ENCODE measurements at regions not wholly inside any gene's neighbourhood (a gene's known extent, or its start where the extent isn't known, plus 50 kb on each side); places are given as distances from the start of the nearest gene placed in this dataset.

DNA sequence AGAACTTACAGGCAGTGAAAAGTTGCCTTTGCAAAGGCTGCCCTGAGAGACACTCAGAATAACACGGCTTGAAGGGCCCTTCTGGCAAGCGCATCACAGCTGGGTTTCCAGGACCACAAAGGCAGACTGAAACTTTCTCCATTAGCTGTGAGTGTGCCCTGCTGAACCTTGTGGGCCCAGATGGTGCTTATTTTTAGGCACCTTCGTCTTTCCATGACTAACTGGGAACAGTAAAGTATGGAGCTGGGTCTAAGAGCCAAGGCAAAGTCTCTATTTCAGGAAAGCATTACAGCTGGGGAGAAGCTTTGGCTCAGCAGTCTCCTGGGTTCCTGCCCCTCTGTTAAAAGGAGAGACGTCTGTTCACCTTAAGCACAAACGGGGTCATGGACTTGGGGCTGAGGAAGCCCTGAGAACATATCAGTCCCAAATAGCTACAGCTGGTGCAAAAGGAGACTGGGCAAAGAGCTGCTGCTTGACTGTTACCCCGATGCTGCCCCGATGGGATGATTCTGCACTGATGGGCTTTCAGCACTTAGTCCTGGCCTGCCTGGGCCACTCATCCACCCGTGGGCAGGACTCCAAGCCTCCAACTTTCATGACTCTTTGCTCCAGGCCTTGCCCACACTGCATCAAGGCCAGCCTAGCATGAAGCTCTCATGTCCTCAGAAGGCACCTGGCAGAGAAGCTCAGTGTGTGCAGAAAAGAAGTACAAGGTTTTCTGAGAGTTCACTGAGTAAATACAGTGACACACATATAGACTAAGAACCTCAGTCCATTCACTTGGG is 248.3 kb downstream of the PHLDA1 start:
- no peak for ATAC-seq (replicated peaks in 6 of 8)

GRCh38 chr12:75782069-75782581 is 249.5 kb downstream of the PHLDA1 start:
- H3K4me3 ChIP-seq: no peak overlapping the region
- in situ Hi-C loops (cut with MboI; ENCODE audit: low pct_unique_long_range_greater_than_20kb in 2 of 9, low sequenced_read_pairs in 9 of 9, unreplicated experiment in 9 of 9): no loop called here
- ATAC-seq (replicated peaks in 6 of 8): no peak
- H3K4me1 ChIP-seq (replicated peaks in 1 of 2): no peaks in the 10 kb centered on the region
- WGBS, 10 experiments: 78 to 100% (median 92%) methylated on average over 2 to 4 of the region's 4 CpGs; no CpG with 5 or more reads in 3 of the 10 experiments
- no peak overlapping the region for H3K27ac ChIP-seq

More for the DNA sequence above, 248.3 kb downstream of the PHLDA1 start:
- H3K27ac ChIP-seq: no peak overlapping the region
- in situ Hi-C loops (cut with MboI; ENCODE audit: low pct_unique_long_range_greater_than_20kb in 2 of 9, low sequenced_read_pairs in 9 of 9, unreplicated experiment in 9 of 9): no loop called here
- H3K4me1 ChIP-seq (replicated peaks in 1 of 2): no peaks in the 10 kb centered on the region
- 0 to 100% (median 83%) methylated on average over 1 to 6 of the region's 8 CpGs; no CpG with 5 or more reads in 3 of the 10 experiments for WGBS, 10 experiments
- no peak overlapping the region for H3K4me3 ChIP-seq

GRCh38 chr12:75781532-75782046 is 250.0 kb downstream of the PHLDA1 start:
- Histone ChIP-seq H3K4me1 (replicated peaks in 1 of 2) (peaks cover 0 to 2% of the 10 kb centered on the region in 2 donors), H3K27ac (no peak overlapping the region), H3K4me3 (no peak overlapping the region)
- peak in 2 of 8 experiments; percentile 87 to 92 for ATAC-seq (replicated peaks in 6 of 8)
- WGBS, 10 experiments: 0 to 100% (median 91%) methylated on average over 2 of the region's 2 CpGs; no CpG with 5 or more reads in 1 of the 10 experiments
- in situ Hi-C loops (cut with MboI; ENCODE audit: low pct_unique_long_range_greater_than_20kb in 2 of 9, low sequenced_read_pairs in 9 of 9, unreplicated experiment in 9 of 9): no loop called here

GRCh38 chr12:75779891-75780496 is 251.6 kb downstream of the PHLDA1 start:
- ATAC-seq (replicated peaks in 6 of 8): no peak
- H3K4me1 ChIP-seq (replicated peaks in 1 of 2): peaks cover 0 to 3% of the 10 kb centered on the region in 2 donors
- H3K27ac ChIP-seq: no peak overlapping the region
- no peak overlapping the region for H3K4me3 ChIP-seq
- in situ Hi-C loops (cut with MboI; ENCODE audit: low pct_unique_long_range_greater_than_20kb in 2 of 9, low sequenced_read_pairs in 9 of 9, unreplicated experiment in 9 of 9): no loop called here
- WGBS, 10 experiments: 69 to 94% (median 82%) methylated on average over 1 to 5 of the region's 5 CpGs

- H3K4me3 ChIP-seq: no peak overlapping the region
- in situ Hi-C loops (cut with MboI; ENCODE audit: low pct_unique_long_range_greater_than_20kb in 2 of 9, low sequenced_read_pairs in 9 of 9, unreplicated experiment in 9 of 9): no loop called here
- 44 to 100% (median 81%) methylated on average over 1 to 2 of the region's 2 CpGs for WGBS, 10 experiments
- ATAC-seq (replicated peaks in 6 of 8): peak in 3 of 8 experiments; percentile 29 to 53 (median 46)
- H3K4me1 ChIP-seq (replicated peaks in 1 of 2): peaks cover 0 to 12% of the 10 kb centered on the region in 2 donors
- no peak overlapping the region for H3K27ac ChIP-seq
Measured at GRCh38 chr12:75774261-75775052, 257.1 kb downstream of the PHLDA1 start.

GRCh38 chr12:75773377-75773776 is 258.2 kb downstream of the PHLDA1 start:
- no peak overlapping the region for H3K4me3 ChIP-seq
- H3K4me1 ChIP-seq (replicated peaks in 1 of 2): peaks cover 0 to 12% of the 10 kb centered on the region in 2 donors
- in situ Hi-C loops (cut with MboI; ENCODE audit: low pct_unique_long_range_greater_than_20kb in 2 of 9, low sequenced_read_pairs in 9 of 9, unreplicated experiment in 9 of 9): no loop called here
- ATAC-seq (replicated peaks in 6 of 8): no peak
- WGBS, 10 experiments: 64 to 100% (median 93%) methylated on average over 1 to 6 of the region's 6 CpGs; no CpG with 5 or more reads in 2 of the 10 experiments
- no peak overlapping the region for H3K27ac ChIP-seq

- ATAC-seq (replicated peaks in 6 of 8): no peak
- H3K4me1 ChIP-seq (replicated peaks in 1 of 2): peaks cover 1 to 12% of the 10 kb centered on the region in 2 donors
- no peak overlapping the region for H3K27ac ChIP-seq
- H3K4me3 ChIP-seq: no peak overlapping the region
- in situ Hi-C loops (cut with MboI; ENCODE audit: low pct_unique_long_range_greater_than_20kb in 2 of 9, low sequenced_read_pairs in 9 of 9, unreplicated experiment in 9 of 9): no loop called here
- 60 to 100% (median 94%) methylated on average over 1 to 2 of the region's 2 CpGs; no CpG with 5 or more reads in 2 of the 10 experiments for WGBS, 10 experiments
Measured at GRCh38 chr12:75771023-75771422, 259.6 kb upstream of the KRR1 start.

GRCh38 chr12:75767957-75768356 is 256.5 kb upstream of the KRR1 start:
- Histone ChIP-seq H3K4me1 (replicated peaks in 1 of 2) (peaks cover 13 to 18% of the 10 kb centered on the region in 2 donors), H3K4me3 (no peak overlapping the region), H3K27ac (no peak overlapping the region)
- ATAC-seq (replicated peaks in 6 of 8): no peak
- 17 to 100% (median 46%) methylated on average over 1 to 2 of the region's 2 CpGs; no CpG with 5 or more reads in 2 of the 10 experiments for WGBS, 10 experiments
- in situ Hi-C loops (cut with MboI; ENCODE audit: low pct_unique_long_range_greater_than_20kb in 2 of 9, low sequenced_read_pairs in 9 of 9, unreplicated experiment in 9 of 9): no loop called here

- no peak overlapping the region for H3K4me3 ChIP-seq
- in situ Hi-C loops (cut with MboI; ENCODE audit: low pct_unique_long_range_greater_than_20kb in 2 of 9, low sequenced_read_pairs in 9 of 9, unreplicated experiment in 9 of 9): no loop called here
- H3K27ac ChIP-seq: no peak overlapping the region
- peak in 1 of 8 experiments; percentile 20 for ATAC-seq (replicated peaks in 6 of 8)
- peaks cover 13 to 18% of the 10 kb centered on the region in 2 donors for H3K4me1 ChIP-seq (replicated peaks in 1 of 2)
- WGBS, 10 experiments: 60 to 100% (median 90%) methylated on average over 1 to 3 of the region's 3 CpGs; no CpG with 5 or more reads in 1 of the 10 experiments
Measured at GRCh38 chr12:75766263-75767160, 255.1 kb upstream of the KRR1 start.

GRCh38 chr12:75765170-75766059 is 254.0 kb upstream of the KRR1 start:
- no peak for ATAC-seq (replicated peaks in 6 of 8)
- peaks cover 13 to 27% of the 10 kb centered on the region in 2 donors for H3K4me1 ChIP-seq (replicated peaks in 1 of 2)
- WGBS, 10 experiments: 56 to 100% (median 95%) methylated on average over 1 to 3 of the region's 3 CpGs; no CpG with 5 or more reads in 2 of the 10 experiments
- no peak overlapping the region for H3K27ac ChIP-seq
- no peak overlapping the region for H3K4me3 ChIP-seq
- in situ Hi-C loops (cut with MboI; ENCODE audit: low pct_unique_long_range_greater_than_20kb in 2 of 9, low sequenced_read_pairs in 9 of 9, unreplicated experiment in 9 of 9): no loop called here
